ENCODE measurements at regions not wholly inside any gene's neighbourhood (a gene's known extent, or its start where the extent isn't known, plus 50 kb on each side); places are given as distances from the start of the nearest gene placed in this dataset.

- no peak for DNase-seq
Observed at GRCh38 chr2:101550555-101550954, 75.6 kb upstream of the RFX8 start.

GRCh38 chr2:101549371-101549770 lies 74.5 kb upstream of the RFX8 start:
- DNase-seq: no peak

GRCh38 chr2:101546376-101547058 lies 71.6 kb upstream of the RFX8 start:
- no peak for DNase-seq

GRCh38 chr2:101545950-101546349 lies 71.0 kb upstream of the RFX8 start:
- no peak for DNase-seq

GRCh38 chr2:101540518-101540917 lies 65.6 kb upstream of the RFX8 start:
- peak; percentile 43 for DNase-seq

- DNase-seq: no peak
Observed at GRCh38 chr2:101538076-101538475, 63.2 kb upstream of the RFX8 start.

- peak; percentile 67 for DNase-seq
Observed at GRCh38 chr2:101534149-101534611, 59.3 kb upstream of the RFX8 start.

- no peak for DNase-seq
Observed at GRCh38 chr2:101533561-101534148, 58.7 kb upstream of the RFX8 start.

GRCh38 chr2:101528501-101528900 lies 53.6 kb upstream of the RFX8 start:
- DNase-seq: no peak

GRCh38 chr2:101524806-101525430 lies 50.0 kb upstream of the RFX8 start:
- DNase-seq: no peak

Data from OCI-M1 (cell line).